K562 (cell line): ENCODE measurements at regions not wholly inside any gene's neighbourhood (a gene's known extent, or its start where the extent isn't known, plus 50 kb on each side); places are given as distances from the start of the nearest gene placed in this dataset.

Source experiments
- ATAC-seq: fragments of 200-7000 bp; cut with Tn5 transposase; 3 replicates; pipeline ENCODE4 v1.9.1; 2020; ENCODE audit warnings: moderate library complexity
- BruUV-seq: library from RNA; stranded (reverse); fragments of 400-500 nt; replicated peaks from 2 replicates; lab custom pipeline; 2021; lab: Mats Ljungman, UMichigan
- CTCF ChIA-PET: fragments of 300-600 bp; formaldehyde crosslinking; extraction: SDS; loops from one replicate; lab custom pipeline; 2021; ENCODE audit warnings: low intra/inter-chr PET ratio; lab: Yijun Ruan, JAX
- POLR2A ChIA-PET: fragments of 300-600, 350-650 bp; sonication (Branson Sonifier 250); formaldehyde crosslinking; extraction: SDS; loops from one replicate; lab custom pipeline; 2021; ENCODE audit warnings: antibody characterized with exemption, inconsistent platforms; lab: Yijun Ruan, JAX
- DNase-seq, 4 experiments: peaks; one replicate each; pipeline versions ENCODE4 v3.0.0 to v3.0.0-alpha.2; 2011 to 2018; ENCODE audit warnings: low spot score in 3 of 4, mixed read lengths in 3 of 4; ENCODE audit errors: extremely low read depth in 1 of 4
- FAIRE-seq: peaks from 2 replicates; lab custom pipeline; 2011; peaks lifted over from hg19 to GRCh38; lab: Jason Lieb, UNC
- H2AFZ ChIP-seq: 2 replicates; pipeline ENCODE4 v1.6.0; 2011; ENCODE audit warnings: low read depth, low read length, control low read depth, inconsistent platforms
- H3K27ac ChIP-seq: fragments of 200-600 bp; 3 replicates; pipeline ENCODE4 v1.8.0; 2011; ENCODE audit warnings: low read depth, mild to moderate bottlenecking, control low read depth, inconsistent platforms, low read length, moderate library complexity, mixed read lengths; ENCODE audit errors: extremely low read depth
- H3K27me3 ChIP-seq, 2 experiments: fragments of 300-600 bp in 1 of 2; 2 replicates in 1 of 2; 3 replicates in 1 of 2; pipeline versions ENCODE4 v1.6.0 to v1.8.0; 2011; ENCODE audit warnings: inconsistent platforms in 2 of 2, low read length in 2 of 2, mild to moderate bottlenecking in 1 of 2, mixed read lengths in 1 of 2, moderate library complexity in 1 of 2; ENCODE audit not compliant: control insufficient read depth in 2 of 2, insufficient read depth in 2 of 2
- H3K36me3 ChIP-seq: fragments of 300-600 bp; 3 replicates; pipeline ENCODE4 v1.8.0; 2011; ENCODE audit warnings: mild to moderate bottlenecking, low read length, inconsistent platforms; ENCODE audit not compliant: control insufficient read depth, insufficient read depth
- H3K4me1 ChIP-seq, 2 experiments: fragments of 200-600 bp in 1 of 2; replicated peaks in 1 of 2; 2 replicates in 1 of 2; 3 replicates in 1 of 2; pipeline versions ENCODE4 v1.5.1 to v1.8.0; 2011; ENCODE audit warnings: inconsistent platforms in 2 of 2, low read length in 2 of 2, mild to moderate bottlenecking in 1 of 2, mixed read lengths in 1 of 2, moderate library complexity in 1 of 2; ENCODE audit not compliant: control insufficient read depth in 2 of 2, insufficient read depth in 2 of 2
- H3K4me2 ChIP-seq: 2 replicates; pipeline ENCODE4 v1.6.1; 2011; ENCODE audit warnings: low read length, control low read depth, inconsistent platforms, mixed read lengths; ENCODE audit not compliant: insufficient read depth
- H3K4me3 ChIP-seq: fragments of 200-600 bp; sonication (generic), shearing (Covaris generic); 2 replicates; pipeline ENCODE4 v1.5.1; 2016; ENCODE audit warnings: control low read depth, inconsistent platforms
- H3K79me2 ChIP-seq: fragments of 200-600 bp; 3 replicates; pipeline ENCODE4 v1.8.0; 2011; ENCODE audit warnings: low read length, inconsistent platforms; ENCODE audit not compliant: control insufficient read depth, insufficient read depth
- H3K9ac ChIP-seq, 2 experiments: 2 replicates each; pipeline versions ENCODE4 v1.6.0 to v1.6.1; 2011; ENCODE audit warnings: low read depth in 2 of 2, low read length in 2 of 2, control low read depth in 1 of 2, inconsistent platforms in 1 of 2, mild to moderate bottlenecking in 1 of 2, mixed read lengths in 1 of 2; ENCODE audit not compliant: insufficient read depth in 1 of 2
- H3K9me1 ChIP-seq: one replicate; pipeline ENCODE4 v1.6.0; 2011; ENCODE audit warnings: inconsistent platforms, mild to moderate bottlenecking, low read length, moderate library complexity; ENCODE audit not compliant: control insufficient read depth, insufficient read depth
- H3K9me3 ChIP-seq: replicated peaks from 2 replicates; pipeline ENCODE4 v1.5.1; 2011; ENCODE audit warnings: low read depth, low read length, inconsistent platforms; ENCODE audit not compliant: control insufficient read depth, insufficient read depth
- H4K20me1 ChIP-seq: replicated peaks from 2 replicates; pipeline ENCODE4 v1.6.1; 2011; ENCODE audit warnings: low read length, inconsistent platforms, mixed read lengths; ENCODE audit not compliant: control insufficient read depth, insufficient read depth
- ARHGAP35 ChIP-seq: fragments of 450-650 bp; IDR thresholded peaks from 2 replicates; pipeline ENCODE4 v1.6.1; 2018; ENCODE audit not compliant: partially characterized antibody
- CCAR2 ChIP-seq: fragments of 200-400 bp; formaldehyde crosslinking; IDR thresholded peaks from 2 replicates; pipeline ENCODE4 v1.6.1; 2017; ENCODE audit warnings: mild to moderate bottlenecking, low read depth, low read length
- CSDE1 ChIP-seq, 2 experiments: fragments of 450-650 bp; IDR thresholded peaks; 2 replicates each; pipeline ENCODE4 v1.6.1; 2016; ENCODE audit warnings: mild to moderate bottlenecking in 1 of 2
- ETV1 ChIP-seq: fragments of 450-650 bp; conservative IDR thresholded peaks from 2 replicates; pipeline ENCODE4 v1.6.1; 2016; ENCODE audit warnings: missing genetic modification characterization, control low read depth, low read depth, missing compliant biosample characterization
- HNRNPH1 ChIP-seq: fragments of 200-400 bp; formaldehyde crosslinking; optimal IDR thresholded peaks from 2 replicates; pipeline ENCODE3; 2017; ENCODE audit warnings: low read depth, mild to moderate bottlenecking, low read length, moderate library complexity
- HNRNPK ChIP-seq: fragments of 200-400 bp; formaldehyde crosslinking; IDR thresholded peaks from one replicate; pipeline ENCODE4 v1.6.1; 2018; ENCODE audit warnings: mild to moderate bottlenecking, low read depth, low read length; ENCODE audit not compliant: poor library complexity, severe bottlenecking
- HOXB6 ChIP-seq: fragments of 250-450 bp; sonication (Bioruptor Pico); IDR thresholded peaks from 2 replicates; pipeline ENCODE4 v1.5.1; 2022; ENCODE audit warnings: mild to moderate bottlenecking, borderline replicate concordance
- KAT8 ChIP-seq: fragments of 450-650 bp; IDR thresholded peaks from 2 replicates; pipeline ENCODE4 v1.6.1; 2016; ENCODE audit warnings: low read depth, mild to moderate bottlenecking
- KDM1A ChIP-seq, 2 experiments: fragments of 450-650 bp; IDR thresholded peaks; 2 replicates each; pipeline ENCODE4 v1.6.1; 2016; ENCODE audit warnings: mild to moderate bottlenecking in 2 of 2
- MAFF ChIP-seq: IDR thresholded peaks from 2 replicates; pipeline ENCODE4 v1.6.1; 2012; ENCODE audit warnings: low read length, improper control_type of control experiment
- NCOA2 ChIP-seq, 2 experiments: fragments of 450-650 bp; IDR thresholded peaks; 2 replicates each; pipeline ENCODE4 v1.6.1; 2018; ENCODE audit warnings: mild to moderate bottlenecking in 2 of 2, moderate library complexity in 1 of 2; ENCODE audit not compliant: partially characterized antibody in 2 of 2
- NR2C2 ChIP-seq, 2 experiments: fragments of 200-800 bp in 1 of 2; sonication (Bioruptor generic) in 1 of 2; sonication (generic) in 1 of 2; formaldehyde crosslinking in 1 of 2; IDR thresholded peaks; 2 replicates each; pipeline versions ENCODE4 v1.6.1 to v1.8.0; 2016 to 2022; ENCODE audit warnings: mild to moderate bottlenecking in 1 of 2, missing compliant biosample characterization in 1 of 2, missing genetic modification characterization in 1 of 2, missing genetic modification reagents in 1 of 2
- POLR2AphosphoS2 ChIP-seq: IDR thresholded peaks from 2 replicates; pipeline ENCODE4 v1.6.1; 2012; ENCODE audit warnings: low read length, improper control_type of control experiment
- RBM17 ChIP-seq: fragments of 200-400 bp; formaldehyde crosslinking; IDR thresholded peaks from 2 replicates; pipeline ENCODE4 v1.6.1; 2017; ENCODE audit warnings: low read depth, mild to moderate bottlenecking, low read length, borderline replicate concordance
- SMARCE1 ChIP-seq: fragments of 450-650 bp; IDR thresholded peaks from 2 replicates; pipeline ENCODE4 v1.7.1; 2016; ENCODE audit warnings: mild to moderate bottlenecking
- SREBF2 ChIP-seq: sonication (generic); formaldehyde crosslinking; IDR thresholded peaks from 2 replicates; pipeline ENCODE4 v1.4.0; 2020; ENCODE audit warnings: mild to moderate bottlenecking, missing genetic modification reagents
- SRSF1 ChIP-seq: fragments of 200-400 bp; formaldehyde crosslinking; IDR thresholded peaks from 2 replicates; pipeline ENCODE4 v1.6.1; 2017; ENCODE audit warnings: mild to moderate bottlenecking, low read depth, low read length, moderate library complexity
- ZBTB26 ChIP-seq: fragments of 450-650 bp; formaldehyde crosslinking; IDR thresholded peaks from 2 replicates; pipeline ENCODE4 v1.4.0; 2022; ENCODE audit warnings: missing genetic modification characterization
- ZNF12 ChIP-seq: sonication (generic); formaldehyde crosslinking; IDR thresholded peaks from 2 replicates; pipeline ENCODE4 v1.4.0; 2020; ENCODE audit warnings: mild to moderate bottlenecking, missing genetic modification reagents
- ZNF140 ChIP-seq: fragments of 250-450 bp; sonication (Bioruptor Pico); IDR thresholded peaks from 2 replicates; pipeline ENCODE4 v1.8.0; 2021; ENCODE audit warnings: moderate library complexity, mild to moderate bottlenecking, inconsistent platforms
- WGBS: fragments of 100-300 bp; shearing (Covaris generic); methylation state at CpG from one replicate; pipeline ENCODE4 v1.1.6; 2016; ENCODE audit warnings: low coverage, mixed read lengths; ENCODE audit not compliant: insufficient coverage; ENCODE audit errors: missing lambda C conversion rate; 5-methylcytosine and 5-hydroxymethylcytosine counted together
- in situ Hi-C: fragments of 300-500 bp; cut with MboI; formaldehyde crosslinking; loops from 4 replicates; pipeline ENCODE4 v1.15.0; 2018; ENCODE audit warnings: inconsistent platforms, mixed read lengths
- intact Hi-C: fragments of 100-400 bp; cut with micrococcal nuclease; formaldehyde crosslinking; loops from 2 replicates; pipeline ENCODE4 v1.14.2; 2022

GRCh38 chrX:40266490-40267333 lies 169.0 kb upstream of the BCOR start:
- Histone ChIP-seq H3K36me3 (no peaks in the 10 kb centered on the region), H3K4me2 (peak overlapping the region; percentile 85), H3K9ac (peak overlapping the region; percentile 62 to 89), H4K20me1 (no peaks in the 10 kb centered on the region), H3K9me1 (no peaks in the 10 kb centered on the region), H3K4me3 (peak overlapping the region; percentile 34), H3K9me3 (no peaks in the 10 kb centered on the region), H3K27ac (peak overlapping the region; percentile 57; the same call in 2 of the 3 replicates), H2AFZ (peak overlapping the region; percentile 92), H3K27me3 (no peaks in the 10 kb centered on the region), H3K4me1 (peaks cover 17 to 32% of the 10 kb centered on the region in 2 experiments; a peak in 4 of 5 replicates), H3K79me2 (no peaks in the 10 kb centered on the region)
- WGBS, result under 1% methylated on average over 35 of the region's 42 CpGs
- intact Hi-C loops, result loop anchor here (2.0 to 10.0 kb wide), 3 partner anchors 94 to 452 kb away; no protein-coding TSS in a partner anchor
- in situ Hi-C loops, result loop anchor here (5.0 to 10.0 kb wide), 2 partner anchors 94 to 162 kb away; no protein-coding TSS in a partner anchor
- DNase-seq (peak; percentile 68 to 77 (median 72)), FAIRE-seq (peak; percentile 86), ATAC-seq (peak; percentile 92)
- ChIA-PET POLR2A (interaction anchor here (0.6 to 0.9 kb wide), 3 partner anchors 100 to 265 kb away, joined by 4 to 6 read pairs (median 4); no protein-coding TSS in a partner anchor), CTCF (interaction anchor here (0.9 kb wide), 1 partner anchor 98 kb away, joined by 3 read pairs; no protein-coding TSS in a partner anchor)
- no TSS peak for BruUV-seq
- TF ChIP-seq SREBF2 (CRISPR knock-in tag), result no peak
- TF ChIP-seq HNRNPK, result no peak
- TF ChIP-seq KAT8, result no peak
- TF ChIP-seq MAFF, result no peak
- TF ChIP-seq POLR2AphosphoS2, result no peak
- TF ChIP-seq CCAR2, result no peak
- no peak for TF ChIP-seq ZBTB26 (CRISPR knock-in tag)
- TF ChIP-seq NR2C2 (CRISPR knock-in tag; IDR thresholded peaks at IDR 0.05), result no peak
- no peak; the same call in 1 of the 2 replicates for TF ChIP-seq NR2C2 (tag; IDR thresholded peaks at IDR 0.05)
- TF ChIP-seq NCOA2 (IDR thresholded peaks at IDR 0.05; ENCODE audit: partially characterized antibody in 2 of 2), result no peak
- no peak for TF ChIP-seq CSDE1 (IDR thresholded peaks at IDR 0.05)
- peak in 1 of 2 experiments; percentile 64; a peak in 2 of 4 replicates for TF ChIP-seq KDM1A (IDR thresholded peaks at IDR 0.05)
- no peak for TF ChIP-seq ARHGAP35
- TF ChIP-seq HNRNPH1, result no peak
- TF ChIP-seq SMARCE1, result 0 out of 2 replicates have a peak, but pooled peaks have one; percentile 13
- TF ChIP-seq RBM17, result no peak
- no peak for TF ChIP-seq ZNF140 (CRISPR knock-in tag)
- TF ChIP-seq SRSF1, result no peak
- TF ChIP-seq HOXB6 (CRISPR knock-in tag), result no peak
- TF ChIP-seq ZNF12, result no peak
- peak; percentile 64 for TF ChIP-seq ETV1 (tag)
